Epithelial cell of proximal tubule (primary cell): ENCODE measurements at regions not wholly inside any gene's neighbourhood (a gene's known extent, or its start where the extent isn't known, plus 50 kb on each side); places are given as distances from the start of the nearest gene placed in this dataset.

Source experiments
- DNase-seq: peaks from one replicate; pipeline ENCODE4 v3.0.0-alpha.2; 2011; ENCODE audit warnings: low read depth
- H3K4me3 ChIP-seq: 2 replicates; pipeline ENCODE4 v1.5.1; 2011; ENCODE audit warnings: low read depth, mild to moderate bottlenecking, low read length
- TF ChIP-seq, protein P1 (sequence below): conservative IDR thresholded peaks from 2 replicates; pipeline ENCODE4 v1.5.1; 2012; ENCODE audit warnings: low read depth, mild to moderate bottlenecking, low read length

DNA sequence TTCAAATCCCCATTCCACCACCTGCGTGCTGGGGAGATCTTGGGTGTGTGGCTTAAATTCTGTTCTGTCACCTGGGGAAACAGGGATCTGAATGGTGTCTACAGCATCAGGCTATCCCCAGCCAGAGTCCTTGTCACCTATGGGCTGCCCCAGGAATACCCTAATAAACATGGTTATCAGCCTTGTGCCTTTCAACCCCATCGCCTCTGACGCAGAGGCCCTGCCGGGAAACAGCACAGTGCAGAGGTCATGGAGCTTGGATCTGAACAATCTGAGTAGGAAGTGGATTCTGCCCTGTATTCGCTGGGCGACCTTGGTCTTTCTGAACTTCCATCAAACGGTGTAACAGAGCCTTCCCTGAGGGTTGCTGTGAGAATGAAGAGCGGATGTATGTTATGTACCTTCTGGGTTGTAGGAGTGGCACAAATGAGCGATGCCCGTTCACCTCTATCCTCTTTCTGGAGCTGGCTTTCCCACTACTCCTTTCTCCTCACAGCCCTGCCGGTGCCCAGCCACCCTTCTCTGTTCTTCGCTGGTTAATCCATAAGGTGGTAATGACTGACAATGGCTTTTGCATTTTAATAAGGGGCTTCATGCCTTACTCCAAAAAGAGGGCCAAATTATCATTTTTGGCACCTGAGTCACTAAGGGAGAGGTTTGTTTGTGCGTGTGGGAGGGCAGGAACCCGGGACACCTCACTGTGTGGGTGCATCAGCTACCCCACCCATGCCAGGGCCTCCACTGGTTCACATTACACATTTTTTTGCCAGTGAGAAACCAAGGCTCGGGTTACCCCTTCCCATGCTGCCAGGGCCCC lies 256.5 kb downstream of the MYCN start:
- no peak overlapping the region for H3K4me3 ChIP-seq
- TF ChIP-seq, protein P1, sequence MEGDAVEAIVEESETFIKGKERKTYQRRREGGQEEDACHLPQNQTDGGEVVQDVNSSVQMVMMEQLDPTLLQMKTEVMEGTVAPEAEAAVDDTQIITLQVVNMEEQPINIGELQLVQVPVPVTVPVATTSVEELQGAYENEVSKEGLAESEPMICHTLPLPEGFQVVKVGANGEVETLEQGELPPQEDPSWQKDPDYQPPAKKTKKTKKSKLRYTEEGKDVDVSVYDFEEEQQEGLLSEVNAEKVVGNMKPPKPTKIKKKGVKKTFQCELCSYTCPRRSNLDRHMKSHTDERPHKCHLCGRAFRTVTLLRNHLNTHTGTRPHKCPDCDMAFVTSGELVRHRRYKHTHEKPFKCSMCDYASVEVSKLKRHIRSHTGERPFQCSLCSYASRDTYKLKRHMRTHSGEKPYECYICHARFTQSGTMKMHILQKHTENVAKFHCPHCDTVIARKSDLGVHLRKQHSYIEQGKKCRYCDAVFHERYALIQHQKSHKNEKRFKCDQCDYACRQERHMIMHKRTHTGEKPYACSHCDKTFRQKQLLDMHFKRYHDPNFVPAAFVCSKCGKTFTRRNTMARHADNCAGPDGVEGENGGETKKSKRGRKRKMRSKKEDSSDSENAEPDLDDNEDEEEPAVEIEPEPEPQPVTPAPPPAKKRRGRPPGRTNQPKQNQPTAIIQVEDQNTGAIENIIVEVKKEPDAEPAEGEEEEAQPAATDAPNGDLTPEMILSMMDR = no peak
- no peak for DNase-seq

DNA sequence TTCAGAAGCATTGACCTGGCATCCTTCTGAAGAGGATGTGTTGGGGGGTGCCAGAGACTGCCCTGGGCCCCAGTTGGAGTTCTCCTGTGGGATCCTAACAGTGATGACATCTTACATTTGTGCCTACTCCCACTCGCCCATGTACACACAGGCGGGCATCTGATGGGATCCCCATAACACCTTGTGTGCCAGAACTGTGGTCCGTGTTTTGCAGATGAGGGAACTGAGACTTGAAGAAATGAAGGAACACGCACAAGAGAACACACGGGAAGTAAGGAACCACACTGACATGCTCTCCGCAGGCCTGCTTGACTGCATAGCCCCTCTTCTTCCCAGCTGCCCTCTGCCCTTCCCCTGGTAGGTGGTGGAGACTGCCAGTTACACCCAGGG lies 255.3 kb downstream of the MYCN start:
- DNase-seq = no peak
- TF ChIP-seq, protein P1 = no peak
- no peak overlapping the region for H3K4me3 ChIP-seq

DNA sequence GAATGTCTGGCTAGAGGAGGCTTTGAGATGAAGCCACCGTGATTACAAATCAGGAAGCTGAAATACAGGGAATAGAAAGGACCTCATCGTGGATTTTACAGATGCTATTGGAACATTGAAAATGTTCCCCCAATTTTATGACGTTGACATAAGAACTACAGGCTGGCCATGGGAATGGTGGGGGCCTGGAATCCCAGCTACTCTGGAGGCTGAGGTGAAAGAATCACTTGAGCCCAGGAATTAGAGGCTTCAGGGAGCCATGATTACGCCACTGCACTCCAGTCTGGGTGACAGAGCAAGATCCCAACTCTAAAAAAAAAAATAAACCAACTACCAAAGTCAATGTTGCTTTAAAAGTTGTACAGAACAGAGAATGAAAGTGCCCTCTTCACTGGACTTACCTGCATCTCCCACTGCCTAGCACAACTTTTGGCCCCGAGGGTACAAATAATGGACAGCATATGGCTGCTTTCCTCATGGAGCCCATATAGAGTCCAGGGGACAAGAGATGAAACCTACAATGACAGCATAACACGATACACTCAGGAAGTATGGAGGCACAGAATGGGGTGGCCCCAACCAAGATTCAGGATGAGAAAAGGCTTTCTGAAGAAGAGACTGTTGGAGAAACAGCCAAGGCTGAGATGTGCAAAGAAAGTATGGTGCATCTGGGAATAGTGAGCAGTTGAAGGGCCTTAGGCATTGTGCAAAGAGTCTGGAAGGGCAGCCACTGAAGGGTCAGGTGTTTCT lies 254.8 kb downstream of the MYCN start:
- H3K4me3 ChIP-seq = no peak overlapping the region
- no peak for DNase-seq
- TF ChIP-seq, protein P1 = no peak

DNA sequence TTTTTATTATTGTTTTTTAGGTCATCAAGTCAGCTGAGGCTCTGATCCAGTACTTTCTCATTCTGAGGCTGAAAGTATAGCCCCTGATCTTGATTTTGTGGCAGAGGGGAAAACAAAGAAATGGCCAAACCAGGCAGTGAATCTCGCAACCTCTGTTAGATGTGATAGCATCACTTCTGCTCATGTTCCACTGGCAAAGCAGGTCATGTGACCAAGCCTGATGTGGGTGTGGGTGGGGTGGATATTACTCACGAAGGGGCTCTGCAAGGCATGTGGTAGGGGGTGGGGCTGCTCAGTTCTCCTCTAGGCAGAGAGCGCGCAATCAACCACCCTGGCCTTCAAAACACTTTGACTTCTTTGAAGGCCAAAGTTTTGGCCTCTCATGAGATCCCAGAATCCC lies 254.2 kb downstream of the MYCN start:
- no peak overlapping the region for H3K4me3 ChIP-seq
- TF ChIP-seq, protein P1 = no peak
- DNase-seq = no peak

DNA sequence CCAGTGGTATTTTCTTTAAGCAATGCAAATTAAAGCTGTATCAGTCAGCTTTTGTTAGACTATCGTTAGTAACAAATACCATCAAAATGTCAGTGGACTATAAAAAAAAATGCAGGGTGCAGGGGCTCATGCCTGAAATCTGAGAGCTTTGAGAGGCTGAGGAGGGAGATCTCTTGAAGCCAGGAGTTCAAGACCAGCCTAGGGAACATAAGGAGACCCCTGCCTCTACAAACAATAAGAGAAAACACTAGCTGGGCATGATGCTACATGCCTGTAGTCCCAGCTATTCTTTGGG lies 253.7 kb downstream of the MYCN start:
- no peak for DNase-seq
- TF ChIP-seq, protein P1 = no peak
- H3K4me3 ChIP-seq = no peak overlapping the region

DNA sequence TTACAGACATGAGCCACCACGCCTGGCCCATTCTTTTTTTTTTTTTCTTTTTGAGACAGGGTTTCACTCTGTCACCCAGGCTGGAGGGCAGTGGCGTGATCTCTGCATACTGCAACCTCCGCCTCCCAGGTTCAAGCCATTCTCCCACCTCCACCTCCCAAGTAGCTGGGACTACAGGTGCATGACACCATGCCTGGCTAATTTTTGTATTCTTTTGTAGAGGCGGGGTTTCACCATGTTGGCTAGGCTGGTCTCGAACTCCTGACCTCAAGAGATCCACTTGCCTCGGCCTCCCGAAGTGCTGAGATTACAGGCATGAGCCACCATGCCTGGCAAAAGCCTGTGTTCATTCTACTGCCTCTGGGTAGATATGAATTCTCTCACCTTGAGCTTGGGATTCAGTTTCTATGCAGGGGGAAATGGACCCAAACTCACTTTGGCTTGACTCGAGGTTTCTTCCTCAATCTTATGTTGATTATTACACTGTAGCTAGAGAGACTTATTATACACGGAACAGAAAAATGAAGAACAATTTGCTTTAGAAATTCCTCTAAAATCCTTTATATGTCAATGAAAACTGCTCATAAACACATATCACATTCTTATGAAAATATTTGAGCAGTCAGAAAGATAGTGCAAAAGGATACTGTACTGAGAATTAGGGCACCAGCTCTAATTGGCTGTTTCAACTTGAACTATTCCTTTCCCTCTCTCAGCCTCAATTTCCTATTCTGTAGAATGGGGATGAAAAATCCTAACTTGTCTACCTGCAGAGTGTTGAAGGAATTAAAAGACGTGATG lies 252.3 kb downstream of the MYCN start:
- DNase-seq = no peak
- TF ChIP-seq, protein P1 = no peak
- no peak overlapping the region for H3K4me3 ChIP-seq
